Tibial nerve (tissue), 4 donors: ENCODE measurements at regions not wholly inside any gene's neighbourhood (a gene's known extent, or its start where the extent isn't known, plus 50 kb on each side); places are given as distances from the start of the nearest gene placed in this dataset.
"Not testable (repeated sequence)": the region's sequence is repeated elsewhere in the genome, so short reads cannot be mapped to it uniquely, and the experiment has no call there.

Experiments used
- EP300 ChIP-seq, 2 donors: sonication (generic); formaldehyde crosslinking; IDR thresholded peaks; one replicate each; pipeline ENCODE4 v1.6.1; 2017; ENCODE audit warnings: antibody characterized with exemption in 2 of 2, mild to moderate bottlenecking in 1 of 2
- POLR2A ChIP-seq, 2 donors: fragments of 450-650 bp; IDR thresholded peaks; one replicate each; pipeline ENCODE4 v1.6.1; 2017; ENCODE audit warnings: antibody characterized with exemption in 2 of 2, mild to moderate bottlenecking in 2 of 2, moderate library complexity in 2 of 2
- TF ChIP-seq, protein P1 (sequence below), 5 experiments: fragments of 200-600 bp in 3 of 5; fragments of 450-650 bp in 2 of 5; sonication (generic) in 3 of 5; IDR thresholded peaks; one replicate each; pipeline ENCODE4 v1.5.1; 2016 to 2019; ENCODE audit warnings: antibody characterized with exemption in 5 of 5, mild to moderate bottlenecking in 3 of 5, moderate library complexity in 2 of 5

DNA sequence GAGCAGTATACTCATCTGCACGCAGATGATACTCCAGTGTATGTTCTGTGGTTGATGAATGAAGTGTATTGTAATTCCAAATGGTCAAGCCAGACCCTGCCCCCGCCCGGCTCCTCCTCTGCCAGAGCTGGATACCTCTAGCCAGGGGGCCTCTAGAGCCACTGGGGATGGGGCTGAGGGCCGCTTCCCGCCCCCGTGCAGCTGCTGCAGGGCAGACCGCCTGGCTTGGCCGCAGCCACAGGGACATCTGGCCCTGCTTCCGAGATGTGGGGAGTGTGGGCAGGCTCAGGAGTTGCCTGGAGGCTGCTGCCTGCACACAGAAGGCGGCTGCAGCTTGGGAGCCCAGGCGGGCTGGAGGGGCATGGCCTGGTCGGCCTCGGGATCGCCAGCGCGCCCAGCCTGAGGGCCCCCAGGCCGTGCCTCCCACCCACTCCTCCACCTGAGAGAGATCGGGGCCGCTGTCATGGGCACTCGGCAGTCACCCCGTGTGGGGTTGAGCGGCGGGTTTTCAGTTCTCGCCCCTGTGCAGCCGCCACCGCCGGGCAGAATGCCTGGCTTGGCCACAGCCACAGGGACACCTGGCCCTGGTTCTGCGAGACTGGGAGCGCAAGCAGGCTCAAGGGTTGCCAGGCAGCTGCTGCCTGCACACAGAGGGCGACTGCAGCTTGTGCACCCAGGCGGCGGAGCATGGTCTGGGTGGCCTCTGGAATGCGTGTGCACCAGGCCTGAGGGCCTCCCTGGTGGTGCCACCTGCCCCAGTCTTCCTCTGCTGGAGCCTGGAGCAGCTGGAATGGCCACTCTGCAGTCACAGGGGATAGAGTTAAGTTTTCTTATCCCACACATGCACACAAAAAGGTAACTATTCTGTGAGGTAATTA is 1643.7 kb downstream of the SPATA31A7 start:
- TF ChIP-seq, protein P1, sequence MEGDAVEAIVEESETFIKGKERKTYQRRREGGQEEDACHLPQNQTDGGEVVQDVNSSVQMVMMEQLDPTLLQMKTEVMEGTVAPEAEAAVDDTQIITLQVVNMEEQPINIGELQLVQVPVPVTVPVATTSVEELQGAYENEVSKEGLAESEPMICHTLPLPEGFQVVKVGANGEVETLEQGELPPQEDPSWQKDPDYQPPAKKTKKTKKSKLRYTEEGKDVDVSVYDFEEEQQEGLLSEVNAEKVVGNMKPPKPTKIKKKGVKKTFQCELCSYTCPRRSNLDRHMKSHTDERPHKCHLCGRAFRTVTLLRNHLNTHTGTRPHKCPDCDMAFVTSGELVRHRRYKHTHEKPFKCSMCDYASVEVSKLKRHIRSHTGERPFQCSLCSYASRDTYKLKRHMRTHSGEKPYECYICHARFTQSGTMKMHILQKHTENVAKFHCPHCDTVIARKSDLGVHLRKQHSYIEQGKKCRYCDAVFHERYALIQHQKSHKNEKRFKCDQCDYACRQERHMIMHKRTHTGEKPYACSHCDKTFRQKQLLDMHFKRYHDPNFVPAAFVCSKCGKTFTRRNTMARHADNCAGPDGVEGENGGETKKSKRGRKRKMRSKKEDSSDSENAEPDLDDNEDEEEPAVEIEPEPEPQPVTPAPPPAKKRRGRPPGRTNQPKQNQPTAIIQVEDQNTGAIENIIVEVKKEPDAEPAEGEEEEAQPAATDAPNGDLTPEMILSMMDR (IDR thresholded peaks at IDR 0.05): not testable (repeated sequence)
- not testable (repeated sequence) for TF ChIP-seq EP300, POLR2A (IDR thresholded peaks at IDR 0.05)
